IPS-20b (cell line): ENCODE measurements at regions not wholly inside any gene's neighbourhood (a gene's known extent, or its start where the extent isn't known, plus 50 kb on each side); places are given as distances from the start of the nearest gene placed in this dataset.

ENCODE experiments used
- H3K27ac ChIP-seq: one replicate; pipeline ENCODE4 v1.5.1; 2013; ENCODE audit warnings: low read length
- H3K27me3 ChIP-seq: 2 replicates; pipeline ENCODE4 v1.6.1; 2013; ENCODE audit warnings: mild to moderate bottlenecking, low read length, inconsistent platforms; ENCODE audit not compliant: insufficient read depth
- H3K36me3 ChIP-seq: 2 replicates; pipeline ENCODE4 v1.6.1; 2013; ENCODE audit warnings: low read depth, mild to moderate bottlenecking, inconsistent platforms, low read length, moderate library complexity; ENCODE audit not compliant: insufficient read depth
- H3K4me1 ChIP-seq: 2 replicates; pipeline ENCODE4 v1.6.1; 2013; ENCODE audit warnings: mild to moderate bottlenecking, control low read depth, inconsistent platforms, low read length, moderate library complexity; ENCODE audit not compliant: insufficient read depth
- H3K4me3 ChIP-seq: 2 replicates; pipeline ENCODE4 v1.5.1; 2013; ENCODE audit warnings: mild to moderate bottlenecking, low read length, inconsistent platforms
- H3K9ac ChIP-seq: 2 replicates; pipeline ENCODE4 v1.6.1; 2013; ENCODE audit warnings: low read depth, mild to moderate bottlenecking, inconsistent platforms, low read length, moderate library complexity
- H3K9me3 ChIP-seq: 2 replicates; pipeline ENCODE4 v1.6.1; 2013; ENCODE audit warnings: mild to moderate bottlenecking, low read depth, low read length, inconsistent platforms; ENCODE audit not compliant: insufficient read depth

DNA sequence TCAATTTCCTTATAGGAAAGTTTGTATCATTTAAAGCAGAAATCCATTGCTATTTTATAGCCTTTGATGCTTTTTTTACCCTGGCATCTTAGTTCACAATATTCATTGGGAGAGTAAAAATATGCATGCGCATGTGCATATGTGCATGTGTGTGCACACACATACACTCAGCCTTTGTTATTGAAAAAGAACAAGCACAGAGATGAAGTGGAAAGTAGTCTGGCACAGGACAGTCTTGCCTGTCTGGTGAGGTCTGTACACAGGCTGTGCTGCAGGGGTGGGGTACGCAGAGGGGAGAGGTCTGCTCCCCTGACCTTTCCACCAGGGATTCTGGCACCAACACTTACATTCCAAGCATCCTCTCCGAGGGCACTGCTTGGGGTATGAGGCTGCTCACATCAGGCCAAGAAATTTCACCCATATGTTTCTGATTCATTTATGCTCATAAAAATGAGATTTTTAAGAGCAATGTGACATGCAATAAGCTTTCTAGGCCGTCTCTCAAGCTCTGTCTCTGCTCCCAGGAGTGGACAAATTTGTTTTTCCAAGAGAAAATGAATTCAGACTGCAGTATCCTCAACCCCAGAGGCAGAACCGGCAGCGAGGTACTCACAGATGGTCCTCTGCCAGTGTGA is 237.2 kb downstream of the INSIG2 start:
- no peak overlapping the region for H3K4me3 ChIP-seq
- H3K9me3 ChIP-seq, result no peaks in the 10 kb centered on the region
- H3K27me3 ChIP-seq, result no peaks in the 10 kb centered on the region
- H3K27ac ChIP-seq, result no peak overlapping the region
- no peak overlapping the region for H3K9ac ChIP-seq
- H3K4me1 ChIP-seq, result peaks cover 18% of the 10 kb centered on the region
- no peaks in the 10 kb centered on the region for H3K36me3 ChIP-seq

GRCh38 chr2:118322406-118322805 is 234.1 kb downstream of the INSIG2 start:
- Histone ChIP-seq H3K4me3 (no peak overlapping the region), H3K9me3 (no peaks in the 10 kb centered on the region), H3K36me3 (no peaks in the 10 kb centered on the region), H3K9ac (no peak overlapping the region), H3K27ac (no peak overlapping the region), H3K4me1 (peaks cover 44% of the 10 kb centered on the region), H3K27me3 (no peaks in the 10 kb centered on the region)

DNA sequence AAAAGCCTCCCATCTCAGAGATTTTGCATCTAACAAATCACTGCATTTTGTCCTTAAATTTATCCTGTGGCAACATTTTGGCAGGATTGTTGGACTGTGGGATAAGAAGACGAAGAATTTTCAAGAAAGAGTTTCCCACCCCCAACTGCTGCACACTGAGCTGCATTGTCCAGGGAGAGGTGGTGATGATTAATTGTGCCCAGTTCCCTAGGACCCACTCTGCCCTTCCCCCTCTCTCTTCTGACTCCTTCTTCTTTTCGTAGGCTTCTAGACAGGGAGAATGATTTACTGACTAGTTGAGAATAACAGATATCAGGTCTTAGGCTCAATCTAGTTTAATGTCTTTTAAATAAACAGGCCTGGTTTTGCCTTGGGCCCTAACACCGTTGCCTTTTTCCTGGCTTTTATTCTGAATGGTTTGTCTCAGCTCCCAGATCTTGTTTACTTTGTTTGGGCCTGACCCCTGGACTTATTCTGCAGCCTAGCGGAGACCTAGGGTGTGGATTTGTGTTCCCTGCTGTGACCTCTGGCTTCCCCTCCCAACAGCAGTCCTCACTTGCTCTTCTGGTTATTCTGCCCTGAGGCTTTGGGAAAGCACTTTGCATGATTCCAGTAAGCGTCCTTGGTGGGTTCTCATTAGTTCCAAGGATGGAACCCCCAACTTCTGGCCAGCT is 233.3 kb downstream of the INSIG2 start:
- Histone ChIP-seq H3K4me3 (peak overlapping the region; percentile 57), H3K9ac (peak overlapping the region; percentile 79; the same call in 1 of the 2 replicates), H3K9me3 (no peaks in the 10 kb centered on the region), H3K27me3 (no peaks in the 10 kb centered on the region), H3K36me3 (no peaks in the 10 kb centered on the region), H3K4me1 (peaks cover 52% of the 10 kb centered on the region), H3K27ac (peak overlapping the region; percentile 35)

DNA sequence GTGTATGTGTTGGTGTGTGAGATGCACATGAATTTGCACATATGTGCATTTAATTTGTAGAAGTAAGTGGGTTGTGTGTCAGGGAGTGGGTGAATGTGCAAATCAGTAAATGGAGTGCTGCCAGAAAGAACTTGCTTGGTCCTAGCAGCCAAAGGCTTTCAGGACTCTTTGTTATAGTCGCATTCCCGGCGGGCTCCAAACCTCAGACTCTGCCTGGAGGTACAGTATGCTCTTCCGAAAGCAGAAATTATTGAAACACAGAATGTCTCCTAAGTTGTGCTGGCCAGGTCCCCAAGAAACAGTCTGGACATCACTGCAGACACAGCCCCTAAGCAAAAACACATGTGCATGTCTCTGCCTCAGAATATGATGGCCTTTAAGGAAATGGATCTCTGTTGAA is 232.4 kb downstream of the INSIG2 start:
- H3K36me3 ChIP-seq, result no peaks in the 10 kb centered on the region
- H3K9me3 ChIP-seq, result no peaks in the 10 kb centered on the region
- peak overlapping the region; percentile 57 for H3K4me3 ChIP-seq
- H3K27me3 ChIP-seq, result no peaks in the 10 kb centered on the region
- peak overlapping the region; percentile 79; the same call in 1 of the 2 replicates for H3K9ac ChIP-seq
- peak overlapping the region; percentile 80 for H3K27ac ChIP-seq
- H3K4me1 ChIP-seq, result peaks cover 54% of the 10 kb centered on the region

GRCh38 chr2:118320196-118320595 is 231.9 kb downstream of the INSIG2 start:
- peak overlapping the region; percentile 57 for H3K4me3 ChIP-seq
- peaks cover 54% of the 10 kb centered on the region for H3K4me1 ChIP-seq
- H3K27ac ChIP-seq, result peak overlapping the region; percentile 80
- peak overlapping the region; percentile 79; the same call in 1 of the 2 replicates for H3K9ac ChIP-seq
- H3K36me3 ChIP-seq, result no peaks in the 10 kb centered on the region
- no peaks in the 10 kb centered on the region for H3K9me3 ChIP-seq
- H3K27me3 ChIP-seq, result no peaks in the 10 kb centered on the region

GRCh38 chr2:118319271-118319684 is 231.0 kb downstream of the INSIG2 start:
- peak overlapping the region; percentile 81 for H3K9ac ChIP-seq

GRCh38 chr2:118315606-118316005 is 227.3 kb downstream of the INSIG2 start:
- Histone ChIP-seq H3K4me3 (no peak overlapping the region), H3K9me3 (no peaks in the 10 kb centered on the region), H3K9ac (no peak overlapping the region), H3K27me3 (no peaks in the 10 kb centered on the region), H3K27ac (no peak overlapping the region), H3K4me1 (peaks cover 45% of the 10 kb centered on the region; the same call in 1 of the 2 replicates), H3K36me3 (no peaks in the 10 kb centered on the region)

More at GRCh38 chr2:118319271-118319684, 231.0 kb downstream of the INSIG2 start:
- Histone ChIP-seq H3K27me3 (no peaks in the 10 kb centered on the region), H3K4me1 (peaks cover 54% of the 10 kb centered on the region), H3K4me3 (peak overlapping the region; percentile 57), H3K36me3 (no peaks in the 10 kb centered on the region), H3K27ac (peak overlapping the region; percentile 81), H3K9me3 (no peaks in the 10 kb centered on the region)

DNA sequence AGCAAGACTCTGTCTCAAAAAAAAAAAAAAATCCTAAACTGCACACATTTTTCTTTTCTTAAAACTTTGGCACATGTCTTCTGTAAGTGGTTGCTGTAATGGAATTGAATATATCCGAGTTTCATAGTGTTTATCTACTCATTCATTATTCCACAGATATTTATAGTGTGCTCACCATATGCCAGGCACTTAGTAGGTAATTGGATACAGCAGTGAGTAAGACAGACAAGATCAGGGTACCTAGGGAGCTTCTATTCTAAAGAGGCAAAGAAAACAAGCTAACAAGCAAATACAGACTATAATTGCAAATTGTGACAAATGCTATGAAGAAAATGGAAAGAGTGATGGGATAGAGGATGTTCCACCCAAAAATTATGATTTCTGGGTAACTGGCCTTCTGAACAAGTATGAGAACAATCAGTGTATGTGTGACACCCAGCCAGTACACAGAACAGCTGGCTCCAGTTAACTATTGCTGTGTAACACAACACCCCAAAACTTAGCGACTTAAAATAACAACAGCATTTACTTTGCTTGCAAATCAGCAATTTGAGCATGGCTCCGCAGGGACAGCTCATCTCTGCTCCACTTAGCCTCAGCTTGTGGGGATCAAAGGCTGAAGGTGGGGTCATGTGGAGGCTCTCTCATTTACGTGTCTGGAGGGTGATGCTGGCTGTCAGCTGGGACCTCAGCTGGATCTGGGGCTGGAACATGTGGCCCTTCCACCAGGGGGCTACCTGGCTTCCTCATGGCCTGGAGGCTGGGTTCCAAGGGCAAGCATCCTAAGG is 224.9 kb downstream of the INSIG2 start:
- H3K36me3 ChIP-seq, result no peaks in the 10 kb centered on the region
- 0 out of 2 replicates have a peak overlapping the region, but pooled peaks have one; percentile 11 for H3K4me3 ChIP-seq
- H3K9ac ChIP-seq, result no peak overlapping the region
- peaks cover 32% of the 10 kb centered on the region; the same call in 1 of the 2 replicates for H3K4me1 ChIP-seq
- H3K9me3 ChIP-seq, result no peaks in the 10 kb centered on the region
- no peak overlapping the region for H3K27ac ChIP-seq
- H3K27me3 ChIP-seq, result peaks cover 8% of the 10 kb centered on the region; the same call in 1 of the 2 replicates

DNA sequence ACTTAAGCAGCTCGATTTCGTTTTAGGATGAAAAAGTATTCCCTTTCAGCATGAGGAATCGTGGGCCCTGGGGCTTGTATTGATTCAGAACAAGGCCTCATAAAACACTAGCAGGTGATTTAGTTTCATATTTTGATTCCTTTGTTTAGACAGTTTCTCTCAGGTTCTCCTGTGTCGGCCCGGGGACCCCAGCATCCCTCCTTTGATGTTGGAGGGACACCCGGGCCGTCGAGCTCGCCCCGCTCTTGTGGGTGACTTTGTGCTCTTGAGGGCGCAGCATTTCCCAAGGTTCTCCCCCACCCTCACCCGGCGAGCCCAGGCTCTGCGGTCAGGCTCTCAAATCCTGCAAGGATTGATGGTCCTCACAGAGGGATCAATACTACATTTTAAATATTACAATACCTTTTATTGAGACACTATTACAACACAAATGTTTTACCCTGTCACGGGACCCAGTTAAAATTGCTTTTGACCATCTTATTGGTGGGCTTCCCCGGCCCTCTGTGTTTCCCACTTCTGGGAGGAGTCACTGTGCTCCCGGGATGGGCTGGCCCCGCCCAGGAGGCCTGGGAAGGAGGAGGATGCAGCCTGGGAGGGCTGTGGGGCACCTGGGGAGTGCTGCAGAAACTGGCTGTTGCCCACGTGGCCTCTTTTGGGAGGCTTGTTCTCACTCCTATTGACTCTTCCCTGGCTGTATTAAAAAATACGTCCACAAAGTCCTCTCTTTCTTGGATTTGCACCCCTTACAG is 222.6 kb downstream of the INSIG2 start:
- Histone ChIP-seq H3K27ac (peak overlapping the region; percentile 89), H3K9me3 (no peaks in the 10 kb centered on the region), H3K4me3 (peak overlapping the region; percentile 57), H3K27me3 (peaks cover 14% of the 10 kb centered on the region; the same call in 1 of the 2 replicates), H3K9ac (peak overlapping the region; percentile 71; the same call in 1 of the 2 replicates), H3K4me1 (peaks cover 15% of the 10 kb centered on the region; the same call in 1 of the 2 replicates), H3K36me3 (no peaks in the 10 kb centered on the region)

DNA sequence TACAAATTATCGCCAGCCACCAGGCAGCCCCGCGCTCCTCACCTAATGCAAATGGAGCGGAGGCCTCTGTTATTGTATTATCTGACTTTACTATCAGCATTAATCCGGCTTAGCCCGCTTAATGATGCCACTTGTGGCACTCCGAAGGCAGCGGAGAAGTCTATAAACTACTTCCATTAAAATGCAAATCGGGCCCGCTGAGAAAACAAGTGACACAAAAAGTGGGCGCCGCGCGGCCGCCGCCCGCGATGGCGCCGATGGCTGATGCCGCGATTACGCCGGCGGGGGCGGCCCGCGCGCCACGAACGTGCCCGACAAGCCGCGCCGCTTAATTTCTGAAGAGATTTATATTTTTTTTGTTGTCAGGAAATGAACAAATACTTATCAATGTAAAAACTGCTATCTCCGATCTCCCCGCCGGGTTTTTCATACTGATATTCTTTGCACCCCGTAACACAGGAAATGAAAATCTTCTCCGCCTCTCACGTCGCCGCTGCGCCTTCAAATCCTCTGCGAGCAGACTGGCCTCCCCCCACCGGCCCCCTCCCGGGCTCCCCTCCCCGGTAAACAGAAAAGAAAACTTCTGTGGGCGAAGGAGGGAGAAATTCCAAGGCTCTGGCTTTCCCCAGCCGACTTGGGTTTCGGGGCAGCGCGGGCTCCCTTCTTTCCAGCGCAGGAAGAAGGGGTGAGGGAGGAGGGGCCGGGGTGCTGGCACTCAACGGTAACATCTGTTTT is 221.8 kb downstream of the INSIG2 start:
- Histone ChIP-seq H3K9me3 (no peaks in the 10 kb centered on the region), H3K4me1 (peaks cover 15% of the 10 kb centered on the region; the same call in 1 of the 2 replicates), H3K27me3 (peaks cover 14% of the 10 kb centered on the region; the same call in 1 of the 2 replicates), H3K36me3 (no peaks in the 10 kb centered on the region), H3K9ac (peak overlapping the region; percentile 71; the same call in 1 of the 2 replicates), H3K4me3 (peak overlapping the region; percentile 57), H3K27ac (peak overlapping the region; percentile 89)
